ENCODE measurements at regions not wholly inside any gene's neighbourhood (a gene's known extent, or its start where the extent isn't known, plus 50 kb on each side); places are given as distances from the start of the nearest gene placed in this dataset.
A peak's percentile ranks its signal among the peaks of the same experiment; 100 is the strongest.

DNA sequence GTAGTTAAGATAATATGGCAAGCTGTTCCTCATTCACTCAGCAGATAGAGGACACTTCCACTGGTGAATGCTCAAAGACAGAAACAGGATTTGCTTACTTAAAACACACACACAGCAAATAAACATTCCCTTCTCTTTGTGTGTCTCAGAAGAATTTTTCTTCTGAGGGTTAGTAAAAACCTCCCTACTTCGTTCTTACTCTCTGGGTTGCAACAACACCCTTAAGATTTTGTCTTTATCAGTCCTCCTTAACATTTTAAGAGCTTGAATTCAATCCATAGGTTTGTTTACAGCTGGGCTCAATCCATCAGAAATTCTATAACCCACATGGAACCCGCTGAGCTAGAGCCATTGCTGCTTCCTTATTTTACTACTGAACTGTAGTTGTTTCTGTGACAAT lies 237.4 kb upstream of the PIK3R1 start:
- no peak for DNase-seq

DNA sequence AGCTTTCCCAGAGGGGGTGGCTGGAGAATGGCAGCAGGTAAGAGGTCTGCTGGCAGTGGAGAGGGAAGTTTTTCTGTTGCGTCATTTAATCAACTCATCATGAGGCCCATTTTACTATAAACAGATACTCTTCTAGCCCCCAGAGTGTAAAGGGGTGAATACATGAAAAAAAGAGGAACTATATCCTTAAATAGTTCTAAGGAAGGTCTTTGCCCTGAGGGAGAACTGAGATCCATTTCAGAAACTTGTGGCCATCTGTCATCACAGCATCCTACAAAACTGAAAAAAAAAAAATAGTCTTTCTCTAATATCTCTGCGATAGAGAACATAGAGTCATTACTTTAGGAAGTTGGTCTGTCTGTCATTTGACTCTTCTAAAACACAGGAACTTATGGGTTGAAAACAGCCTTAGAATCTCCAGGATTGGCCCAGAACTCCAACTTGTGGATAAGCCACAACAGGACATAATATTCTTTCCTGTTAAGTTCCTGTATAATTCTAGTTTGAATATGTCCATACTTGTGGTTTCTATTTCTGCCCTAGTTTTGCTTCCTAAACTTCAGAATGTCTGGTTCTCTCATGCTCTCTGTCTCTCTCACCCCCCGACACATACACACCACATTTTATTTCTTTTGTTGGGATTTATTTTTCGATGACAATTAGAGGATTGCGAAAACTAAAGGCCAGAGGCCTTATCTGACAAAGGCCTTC lies 238.5 kb upstream of the PIK3R1 start:
- peak; percentile 40 to 77 (median 49) for DNase-seq

DNA sequence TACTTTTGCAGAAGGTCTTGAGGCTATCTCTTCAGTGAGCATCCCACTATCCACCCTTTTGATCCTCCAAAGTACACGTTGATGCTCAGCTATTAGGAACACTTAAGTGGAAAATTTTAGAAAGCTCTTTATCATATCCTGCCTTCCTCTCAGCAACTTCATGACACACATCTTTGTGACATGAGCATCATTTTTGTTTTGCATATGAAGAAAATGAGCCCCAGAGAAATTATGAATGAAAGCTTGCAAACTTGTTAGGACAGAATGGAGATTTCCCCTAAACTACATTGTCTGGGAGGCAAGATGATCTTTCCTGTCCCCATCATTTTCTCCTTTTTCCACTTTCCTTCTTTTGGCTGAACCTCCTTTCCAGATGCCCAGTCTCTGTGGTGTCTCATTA lies 239.4 kb upstream of the PIK3R1 start:
- DNase-seq: peak; percentile 28 to 80 (median 55)

DNA sequence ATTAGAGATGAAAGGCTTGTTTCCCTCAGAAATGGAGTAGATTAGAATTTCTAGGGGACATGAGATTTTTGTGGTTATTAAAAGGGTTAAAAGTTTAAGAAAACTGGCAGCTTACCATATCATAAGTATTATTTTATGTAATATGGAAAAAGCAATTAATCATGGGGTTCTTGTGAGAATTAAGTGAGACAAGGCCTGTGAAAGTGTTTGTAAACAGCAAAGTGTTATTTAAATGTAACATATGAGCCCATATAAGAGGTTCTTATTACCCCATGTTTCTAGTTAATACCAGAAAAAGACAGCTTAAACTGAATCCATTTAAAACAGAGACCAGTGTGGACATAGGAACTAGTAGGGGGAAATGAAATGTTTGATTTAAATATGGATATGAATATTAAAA lies 241.1 kb upstream of the PIK3R1 start:
- no peak for DNase-seq

DNA sequence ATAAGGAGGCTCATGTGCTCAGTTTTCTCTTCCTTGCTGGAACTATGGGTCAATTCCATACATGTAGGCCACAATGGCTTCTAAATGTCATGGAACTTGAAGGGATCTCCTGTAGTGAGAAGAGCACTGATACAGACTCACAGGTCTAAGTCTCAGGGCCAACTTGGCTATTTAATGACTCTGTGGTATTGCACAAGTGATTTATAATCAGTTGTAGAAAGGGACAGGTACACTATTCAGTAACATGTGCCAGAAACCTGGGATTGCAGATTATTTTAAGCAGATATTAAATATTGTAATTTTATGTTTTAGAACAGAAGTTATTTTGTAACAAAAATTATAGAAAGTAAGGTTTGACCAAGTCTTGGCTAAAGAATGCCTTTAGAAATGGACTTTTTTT lies 241.5 kb upstream of the PIK3R1 start:
- DNase-seq: peak in 1 of 3 donors; percentile 9

DNA sequence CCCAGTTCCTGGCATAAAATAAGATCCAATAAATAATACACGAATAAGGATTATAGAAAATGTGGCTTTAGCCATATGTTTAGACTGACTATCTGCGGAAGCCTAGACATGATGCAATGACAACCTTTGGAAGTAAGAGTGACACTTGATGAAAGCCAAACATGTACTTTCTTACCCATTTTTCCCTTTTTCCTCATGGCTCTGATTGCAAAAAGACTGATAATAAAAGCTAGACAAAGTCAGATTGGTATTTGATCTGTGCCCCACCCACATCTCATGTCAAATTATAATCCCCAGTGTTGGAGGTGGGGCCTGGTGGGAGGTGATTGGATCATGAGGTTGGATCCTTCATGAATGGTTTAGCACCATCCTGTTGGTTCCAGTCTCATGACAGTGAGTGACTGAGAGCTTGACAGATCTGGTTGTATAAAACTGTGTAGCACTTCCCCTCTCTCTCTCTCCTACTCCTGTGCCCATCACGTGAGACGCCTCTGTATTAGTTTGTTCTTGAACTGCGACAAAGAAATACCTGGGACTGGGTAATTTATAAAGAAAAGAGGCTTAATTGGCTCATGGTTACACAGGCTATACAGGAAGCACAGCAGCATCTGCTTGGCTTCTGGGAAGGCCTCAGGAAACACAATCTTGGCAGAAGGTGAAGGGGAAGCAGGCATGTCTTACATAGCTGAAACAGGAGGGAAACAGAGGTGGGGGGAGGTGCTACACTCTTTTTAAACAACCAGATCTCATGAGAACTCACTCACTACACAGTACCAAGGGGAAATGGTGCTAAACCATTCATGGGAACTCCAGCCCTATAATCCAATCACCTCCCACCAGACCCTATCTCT lies 243.4 kb upstream of the PIK3R1 start:
- peak; percentile 52 to 69 (median 67) for DNase-seq

DNA sequence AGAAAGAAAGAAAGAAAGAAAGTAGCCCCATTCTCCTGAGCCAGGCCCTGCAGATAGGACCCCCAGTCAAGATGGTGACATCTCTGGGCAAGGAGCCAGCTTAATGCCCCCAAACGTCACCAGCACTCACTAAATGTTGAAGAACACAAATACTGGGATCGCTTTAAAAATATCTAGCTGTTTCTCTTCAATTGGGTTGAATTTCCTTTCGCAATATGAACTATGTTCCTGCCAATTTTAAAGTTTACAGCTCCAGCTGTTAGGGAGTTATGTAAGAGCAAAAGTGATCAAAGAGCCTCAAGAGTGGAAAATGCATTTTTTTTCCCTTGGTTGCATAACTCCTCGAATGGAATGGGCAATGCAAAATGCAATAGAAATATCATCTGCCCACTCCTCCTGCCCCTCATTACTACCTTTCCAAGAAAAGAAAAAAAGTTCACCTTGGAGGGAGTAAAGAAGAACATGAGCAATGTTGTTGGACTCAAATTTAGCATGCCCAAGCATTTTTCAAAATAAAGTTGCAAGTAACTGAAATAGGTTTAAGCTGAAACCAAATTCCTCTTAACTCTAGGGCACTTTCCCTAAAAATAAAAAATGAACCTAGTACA lies 244.2 kb upstream of the PIK3R1 start:
- DNase-seq: peak; percentile 41 to 68 (median 62)

DNA sequence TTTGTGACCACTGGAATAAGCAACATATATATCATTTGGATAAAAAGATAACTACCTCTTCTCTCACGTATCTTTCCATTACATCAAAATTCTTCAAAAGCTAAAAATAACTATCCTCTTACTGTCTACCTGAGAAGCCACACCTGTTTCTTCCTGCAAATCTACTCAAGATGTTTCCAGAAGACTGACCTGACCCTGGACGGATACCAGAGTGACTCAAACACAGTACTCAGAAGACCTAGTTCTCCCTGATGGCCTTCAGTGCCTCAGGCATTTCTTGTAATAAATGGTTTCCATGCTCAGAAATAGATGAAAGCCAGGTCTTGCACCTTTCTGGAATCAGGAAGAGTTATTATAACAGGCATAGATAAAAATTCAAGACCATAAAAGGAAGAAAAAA lies 245.9 kb upstream of the PIK3R1 start:
- no peak for DNase-seq

DNA sequence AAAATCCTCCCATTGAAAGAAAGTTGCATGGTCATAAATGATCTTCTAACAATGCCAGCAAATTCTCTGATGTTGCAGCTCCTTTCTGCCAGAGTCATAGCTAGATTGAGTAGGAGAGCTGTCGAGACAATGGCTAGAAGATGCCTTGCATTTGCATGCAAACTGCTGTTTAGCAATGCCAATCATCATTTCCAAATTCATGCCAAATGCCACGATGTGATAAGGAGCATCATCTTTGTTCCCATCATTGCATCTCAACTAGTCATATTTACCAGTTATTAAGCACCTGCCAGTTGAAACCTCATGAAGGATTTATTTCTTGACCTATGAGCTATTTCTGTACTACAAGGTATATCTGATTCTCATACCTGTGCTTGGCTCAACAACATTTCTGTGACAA lies 246.4 kb upstream of the PIK3R1 start:
- no peak for DNase-seq

DNA sequence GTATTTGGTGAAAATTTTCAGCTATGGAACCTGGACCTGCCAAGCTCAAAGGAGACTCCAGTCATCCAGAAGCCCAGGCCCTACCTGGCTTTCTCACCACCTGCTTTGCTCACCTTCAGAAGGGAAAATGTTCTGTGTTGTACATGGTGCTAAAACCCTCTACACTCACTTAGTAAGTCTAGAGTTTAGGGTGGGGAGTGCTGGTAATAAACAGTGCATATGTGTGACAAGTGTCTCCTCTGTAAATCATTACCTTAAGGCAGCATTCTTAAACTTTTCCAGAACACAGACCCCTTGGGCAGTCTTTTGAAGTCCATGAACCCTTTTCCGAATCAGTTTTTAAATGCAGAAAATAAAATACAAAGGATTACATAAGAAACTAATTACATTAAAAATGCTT lies 248.8 kb upstream of the PIK3R1 start:
- DNase-seq: no peak

DNA sequence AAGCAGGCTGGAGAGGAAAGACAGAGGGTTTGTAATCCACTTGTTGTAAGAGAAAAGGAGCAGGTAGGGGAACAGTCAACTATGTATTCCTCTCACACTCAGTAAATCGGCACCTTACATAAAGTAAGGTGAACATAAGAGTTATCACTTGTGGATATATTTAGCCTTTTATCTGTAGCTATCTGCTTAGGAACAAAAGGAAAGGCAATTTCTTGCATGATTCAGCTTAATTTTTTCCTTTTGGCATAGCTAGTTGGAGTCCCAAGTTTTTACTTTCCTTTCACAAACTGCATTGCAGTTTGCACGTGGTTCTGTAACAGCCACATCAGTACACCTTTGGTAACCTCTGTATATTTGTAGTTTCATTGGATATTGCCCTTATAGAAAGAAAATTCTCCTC lies 250.9 kb upstream of the PIK3R1 start:
- DNase-seq: no peak

DNA sequence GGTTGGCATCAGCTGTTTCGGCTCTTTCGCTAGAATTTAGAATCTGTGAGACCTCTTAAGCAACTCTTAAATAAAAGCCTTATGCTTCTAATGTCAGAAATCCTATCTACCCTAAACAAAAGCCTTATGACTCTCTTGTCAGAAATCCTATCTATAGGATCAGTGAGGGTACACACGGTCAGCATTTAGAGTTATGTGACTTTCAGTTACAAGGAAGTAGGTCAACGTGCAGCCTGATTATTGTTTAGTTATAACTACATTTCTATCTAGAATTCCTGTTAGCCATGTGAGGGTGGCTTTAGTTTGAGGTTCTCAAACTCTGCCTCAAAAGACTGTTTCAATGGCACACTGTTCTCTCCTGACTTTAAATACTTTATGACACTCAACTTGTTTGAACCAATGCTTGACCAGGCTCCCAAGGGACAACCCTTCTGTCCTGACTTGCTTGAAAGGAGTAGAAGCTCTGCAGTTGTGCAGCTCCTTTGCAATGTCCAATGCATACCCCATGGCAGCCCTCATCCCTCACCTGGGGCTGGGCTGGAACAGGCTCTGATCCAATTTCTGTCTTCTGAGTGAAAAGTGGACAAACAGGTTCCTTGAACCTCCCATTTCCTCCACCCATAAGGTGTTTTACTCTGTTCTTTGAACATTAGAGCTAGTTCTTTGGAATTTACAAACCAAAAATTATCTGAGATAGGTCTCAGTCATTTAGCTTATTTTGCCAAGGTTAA lies 251.6 kb upstream of the PIK3R1 start:
- DNase-seq: no peak

DNA sequence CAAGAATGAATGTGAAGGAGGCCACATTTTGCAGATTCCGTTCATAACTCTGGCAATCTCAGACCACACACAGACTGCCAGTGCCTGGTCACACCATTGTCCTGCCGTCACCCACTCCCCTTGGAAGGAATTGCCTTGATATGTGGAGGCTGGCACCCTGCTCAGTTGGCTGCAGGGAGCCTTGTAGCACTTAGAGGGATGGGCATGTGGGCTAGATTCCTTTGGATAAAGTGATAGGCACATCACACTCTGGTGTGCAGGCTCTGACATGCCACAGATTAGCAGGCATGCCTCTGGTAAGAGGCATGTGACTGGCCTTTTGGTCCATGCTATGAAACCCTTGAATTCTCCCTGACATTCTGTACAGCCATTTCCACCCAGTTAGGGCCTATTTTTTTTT lies 254.6 kb upstream of the PIK3R1 start:
- no peak for DNase-seq

DNA sequence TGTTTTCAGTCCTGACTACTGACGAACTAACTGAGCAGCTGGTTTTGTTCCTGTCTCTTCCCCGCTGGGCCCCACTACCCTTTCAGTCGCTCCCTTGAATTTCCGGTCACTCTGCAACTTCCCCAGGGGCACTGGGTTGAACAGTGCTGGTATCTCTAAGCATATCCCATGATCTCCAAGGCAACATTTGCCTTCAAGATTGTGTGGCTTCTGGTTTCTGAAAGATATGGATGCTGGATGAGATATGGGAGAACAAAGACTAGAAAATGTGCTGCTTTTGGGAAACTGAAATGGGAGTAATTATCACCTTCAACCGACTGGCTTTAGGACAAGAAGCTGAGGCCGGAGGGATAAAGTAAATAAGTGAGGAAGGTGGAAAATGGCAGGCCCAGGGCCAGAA lies 258.2 kb upstream of the PIK3R1 start:
- no peak for DNase-seq

DNA sequence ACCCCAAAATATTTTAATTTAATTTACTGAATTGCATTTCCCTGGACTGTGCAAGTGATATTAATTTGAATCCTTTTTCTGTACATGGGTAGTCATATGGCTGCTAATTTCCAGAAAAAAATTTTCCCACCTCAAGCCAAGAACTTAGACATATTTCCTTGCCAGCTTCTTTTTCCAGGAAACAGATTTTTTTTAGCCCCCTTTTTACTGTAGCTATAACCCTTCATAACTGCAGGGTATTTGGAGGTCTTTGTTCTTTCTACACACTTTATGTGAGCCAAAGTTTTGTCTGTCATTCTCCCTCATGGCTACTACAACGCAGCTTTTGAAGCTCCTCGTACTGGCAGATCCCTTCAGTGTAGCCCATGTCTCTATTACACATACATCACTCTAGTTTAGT lies 261.2 kb upstream of the PIK3R1 start:
- no peak for DNase-seq

DNA sequence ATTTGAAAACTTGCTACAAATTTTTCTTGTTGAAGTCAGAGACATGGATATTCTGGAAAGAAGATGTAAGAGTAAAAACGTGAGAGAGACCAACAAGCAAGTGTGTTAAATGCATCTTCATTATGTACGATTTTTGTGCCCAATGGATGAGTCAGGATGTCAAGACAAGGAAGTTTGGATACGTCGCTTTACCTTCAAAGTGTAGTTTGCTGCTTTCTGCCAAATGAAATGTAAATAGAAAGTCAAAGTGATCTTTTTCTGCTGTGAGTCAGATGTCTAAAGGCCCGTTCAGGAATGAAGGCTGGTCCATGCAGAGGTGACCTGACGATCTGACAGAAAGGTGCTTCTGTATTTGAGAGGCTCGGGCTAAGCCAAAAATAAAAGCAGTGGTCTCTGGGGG lies 273.1 kb upstream of the PIK3R1 start:
- DNase-seq: no peak

DNA sequence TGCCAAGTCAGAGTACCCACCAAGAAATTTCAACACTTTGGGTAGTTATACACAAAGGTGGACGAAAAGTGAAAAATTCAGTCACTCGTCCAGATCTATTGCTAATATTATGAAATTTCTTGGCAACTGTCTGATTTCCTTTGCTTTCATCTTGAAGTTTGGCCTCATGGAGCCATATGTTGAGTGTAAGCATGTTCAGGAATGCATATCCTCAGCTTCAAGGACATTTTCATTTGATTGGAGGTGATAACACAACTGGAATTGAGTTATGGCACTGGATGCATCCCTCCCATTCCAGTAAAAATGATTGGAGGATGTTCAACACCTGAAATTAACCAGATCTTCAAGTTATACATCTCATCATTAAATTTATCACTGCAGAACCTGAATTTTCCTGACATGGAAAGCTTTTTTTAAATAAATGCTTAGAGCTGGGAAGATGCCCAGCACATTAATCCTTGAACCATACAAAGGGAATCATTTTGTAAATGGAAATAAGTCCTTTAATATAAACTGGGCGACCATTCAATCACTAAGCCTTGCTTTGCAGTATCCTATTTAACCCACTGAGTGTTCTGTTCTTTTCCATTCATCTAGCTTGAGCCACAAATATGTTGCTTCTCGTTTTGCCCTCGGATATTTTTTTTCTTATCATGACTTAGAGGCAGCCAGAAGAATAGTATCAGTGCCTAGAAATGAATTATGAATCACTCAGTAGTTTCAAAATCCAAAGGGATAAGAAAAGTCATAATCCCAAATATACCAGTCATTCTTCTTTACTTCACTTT lies 273.7 kb upstream of the PIK3R1 start:
- no peak for DNase-seq

DNA sequence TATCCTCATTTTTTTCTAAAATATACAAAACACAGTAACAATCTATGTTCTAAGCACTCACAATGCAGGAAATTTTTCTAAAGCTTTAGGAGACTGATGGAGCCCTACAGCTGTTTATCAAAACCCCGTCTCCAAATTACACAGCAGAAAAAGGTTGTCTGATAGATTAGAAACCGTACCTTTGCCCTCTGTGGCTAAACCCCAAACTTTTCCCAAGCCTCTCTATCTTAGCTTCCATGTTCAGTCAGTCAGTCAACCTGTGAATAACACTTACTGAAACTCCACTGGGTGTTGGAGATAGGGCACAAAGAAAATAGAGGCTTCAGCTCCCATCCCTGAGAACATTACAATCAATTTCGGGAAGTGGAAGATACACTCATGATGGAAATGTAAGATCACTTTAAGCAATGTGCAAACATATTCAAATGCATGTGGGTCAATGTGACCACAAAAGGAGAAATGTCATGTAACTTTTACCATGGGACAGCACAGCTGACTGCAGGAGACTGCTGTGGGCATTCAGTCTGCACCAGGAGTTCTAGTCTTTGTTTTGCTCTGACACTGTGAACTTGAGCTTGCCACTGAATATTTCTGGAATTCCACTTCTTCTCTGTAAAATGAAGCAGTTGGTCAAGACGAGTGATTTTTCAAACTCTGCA lies 279.5 kb upstream of the PIK3R1 start:
- DNase-seq: peak; percentile 10 to 59 (median 48)

DNA sequence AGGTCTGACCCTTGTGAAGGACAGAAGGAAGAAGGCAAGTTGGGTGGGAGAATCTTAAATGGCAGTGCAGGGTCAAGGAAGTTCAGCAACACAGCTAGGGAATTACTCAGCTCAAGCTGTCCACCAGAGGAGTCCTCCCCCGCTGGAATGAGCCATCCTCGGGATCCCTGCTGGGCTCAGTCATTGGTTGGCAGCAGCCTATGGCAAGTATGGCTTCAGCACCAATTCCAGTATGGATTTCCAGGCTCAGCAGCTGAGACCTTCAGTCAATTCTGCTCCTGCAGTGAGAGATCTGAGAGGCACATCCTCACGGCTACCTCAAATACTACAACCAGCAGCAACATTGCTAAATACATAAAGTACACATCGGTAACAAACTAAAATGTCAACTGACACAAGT lies 280.6 kb upstream of the PIK3R1 start:
- DNase-seq: no peak

DNA sequence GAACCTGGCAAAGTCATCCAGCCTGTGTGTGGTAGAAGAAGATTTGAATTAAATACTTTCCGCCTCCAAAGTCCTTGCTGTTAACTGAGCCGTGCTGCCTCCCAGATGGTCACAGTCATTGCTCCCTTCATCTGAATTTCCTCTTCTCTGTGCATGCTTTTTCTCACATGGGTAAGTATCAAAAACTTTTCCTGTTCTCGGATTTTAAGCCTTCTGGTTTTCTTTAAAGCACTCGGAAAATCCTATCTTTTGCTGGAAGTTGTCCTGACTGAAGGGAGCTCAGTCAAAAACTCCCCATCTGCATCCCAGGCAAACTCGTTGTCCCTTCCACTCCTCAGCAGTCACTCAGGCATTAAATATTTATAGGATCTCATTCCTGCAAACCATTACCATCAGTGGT lies 290.0 kb upstream of the PIK3R1 start:
- no peak for DNase-seq

DNA sequence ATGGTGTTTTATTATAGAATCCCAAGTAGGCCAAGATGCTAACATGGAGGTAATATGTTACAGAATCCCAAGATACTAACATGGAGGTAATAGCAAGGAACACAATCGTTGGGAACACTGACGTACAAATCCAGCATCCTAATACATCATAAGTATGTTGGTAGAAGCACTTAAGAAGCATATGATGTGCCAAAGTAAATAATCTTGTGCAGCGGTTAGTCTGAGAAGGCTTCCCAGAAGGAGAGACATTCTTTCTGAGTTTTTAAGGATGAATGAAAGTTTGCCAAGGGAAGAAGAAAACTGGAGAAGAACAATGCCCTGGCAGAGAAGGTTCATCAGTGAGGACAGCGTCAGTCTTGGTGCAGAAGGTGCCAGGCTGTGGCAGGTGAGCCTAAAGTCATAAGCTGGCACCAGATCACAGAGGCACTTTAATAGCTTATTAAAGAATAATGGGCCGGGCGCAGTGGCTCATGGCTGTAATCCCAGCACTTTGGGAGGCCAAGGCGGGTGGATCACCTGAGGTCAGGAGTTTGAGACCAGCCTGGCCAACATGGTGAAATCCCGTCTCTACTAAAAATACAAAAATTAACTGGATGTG lies 294.5 kb upstream of the PIK3R1 start:
- no peak for DNase-seq

Measured in suppressor macrophage treated with lipopolysaccharide for 1 hour (primary cell).